Endodermal cell (in vitro differentiated cells): ENCODE measurements at regions not wholly inside any gene's neighbourhood (a gene's known extent, or its start where the extent isn't known, plus 50 kb on each side); places are given as distances from the start of the nearest gene placed in this dataset.
A peak's percentile ranks its signal among the peaks of the same experiment; 100 is the strongest.

ENCODE experiments used
- DNase-seq: peaks from one replicate; pipeline ENCODE4 v3.0.0-alpha.2; 2017
- H3K27ac ChIP-seq: 2 replicates; pipeline ENCODE4 v1.5.1; 2013; ENCODE audit warnings: mild to moderate bottlenecking, low read depth, low read length, moderate library complexity
- H3K27me3 ChIP-seq: 2 replicates; pipeline ENCODE4 v1.6.1; 2013; ENCODE audit warnings: mild to moderate bottlenecking, low read length, moderate library complexity; ENCODE audit not compliant: insufficient read depth, control insufficient read depth, poor library complexity, severe bottlenecking
- H3K36me3 ChIP-seq: 2 replicates; pipeline ENCODE4 v1.7.0; 2013; ENCODE audit warnings: mild to moderate bottlenecking, low read length, moderate library complexity; ENCODE audit not compliant: control insufficient read depth, insufficient read depth
- H3K4me1 ChIP-seq: one replicate; pipeline ENCODE4 v1.7.0; 2013; ENCODE audit warnings: low read length; ENCODE audit not compliant: control insufficient read depth, insufficient read depth
- H3K4me3 ChIP-seq: 2 replicates; pipeline ENCODE4 v1.5.1; 2013; ENCODE audit warnings: mild to moderate bottlenecking, low read length, moderate library complexity
- H3K9ac ChIP-seq: 2 replicates; pipeline ENCODE4 v1.6.1; 2013; ENCODE audit warnings: mild to moderate bottlenecking, low read length, moderate library complexity; ENCODE audit not compliant: poor library complexity, severe bottlenecking; ENCODE audit errors: extremely low read depth
- H3K9me3 ChIP-seq: 2 replicates; pipeline ENCODE4 v1.6.1; 2013; ENCODE audit warnings: mild to moderate bottlenecking, low read length, moderate library complexity; ENCODE audit not compliant: control insufficient read depth
- H3K27ac Mint-ChIP-seq: 2 replicates; pipeline ENCODE4 v1.8.0; 2020; ENCODE audit warnings: mixed read lengths
- H3K27me3 Mint-ChIP-seq: 2 replicates; pipeline ENCODE4 v1.8.0; 2021; ENCODE audit warnings: mild to moderate bottlenecking, mixed read lengths; ENCODE audit not compliant: insufficient read depth
- H3K36me3 Mint-ChIP-seq: 2 replicates; pipeline ENCODE4 v1.8.0; 2020; ENCODE audit warnings: low read depth, mixed read lengths
- H3K4me1 Mint-ChIP-seq: 2 replicates; pipeline ENCODE4 v1.8.0; 2020; ENCODE audit warnings: mixed read lengths
- H3K4me3 Mint-ChIP-seq: 2 replicates; pipeline ENCODE4 v1.8.0; 2020; ENCODE audit warnings: mild to moderate bottlenecking, moderate library complexity, mixed read lengths
- H3K9me3 Mint-ChIP-seq: 2 replicates; pipeline ENCODE4 v1.8.0; 2020; ENCODE audit warnings: mild to moderate bottlenecking, mixed read lengths
- CTCF ChIP-seq: fragments of 200-600 bp; sonication (generic); conservative IDR thresholded peaks from 2 replicates; pipeline ENCODE4 v1.5.0; 2021; ENCODE audit warnings: antibody characterized with exemption, mild to moderate bottlenecking
- WGBS, 2 experiments: methylation state at CpG; one replicate each; pipeline versions ENCODE4 v1.1.5 to v1.1.7; 2013; ENCODE audit warnings: missing lambda C conversion rate in 2 of 2, mixed read lengths in 1 of 2; ENCODE audit not compliant: insufficient coverage in 1 of 2, insufficient read length in 1 of 2; 5-methylcytosine and 5-hydroxymethylcytosine counted together

- H3K36me3 Mint-ChIP-seq, result no peaks in the 10 kb centered on the region
- no peaks in the 10 kb centered on the region for H3K9me3 Mint-ChIP-seq
- Histone ChIP-seq H3K27ac (no peak overlapping the region), H3K4me1 (peaks cover 10% of the 10 kb centered on the region), H3K27me3 (no peaks in the 10 kb centered on the region), H3K9ac (no peak overlapping the region), H3K9me3 (no peaks in the 10 kb centered on the region), H3K4me3 (no peak overlapping the region), H3K36me3 (no peaks in the 10 kb centered on the region)
- 86 to 95% methylated on average over 10 to 27 of the region's 27 CpGs for WGBS, 2 experiments
- H3K4me1 Mint-ChIP-seq, result peaks cover 27% of the 10 kb centered on the region
- no peaks in the 10 kb centered on the region for H3K27me3 Mint-ChIP-seq
- peak overlapping the region; percentile 29 for H3K4me3 Mint-ChIP-seq
- DNase-seq, result peak; percentile 55
- no peak for TF ChIP-seq CTCF
- H3K27ac Mint-ChIP-seq, result peak overlapping the region; percentile 45
These were observed 89.8 kb upstream of the SFSWAP start for GRCh38 chr12:131620946-131621681.

- Mint-ChIP-seq H3K4me3 (peak overlapping the region; percentile 29), H3K27me3 (no peaks in the 10 kb centered on the region), H3K36me3 (no peaks in the 10 kb centered on the region), H3K27ac (peak overlapping the region; percentile 72), H3K4me1 (peaks cover 29% of the 10 kb centered on the region), H3K9me3 (no peaks in the 10 kb centered on the region)
- H3K4me3 ChIP-seq, result no peak overlapping the region
- no peaks in the 10 kb centered on the region for H3K9me3 ChIP-seq
- no peaks in the 10 kb centered on the region for H3K27me3 ChIP-seq
- TF ChIP-seq CTCF, result no peak
- H3K36me3 ChIP-seq, result no peaks in the 10 kb centered on the region
- peak overlapping the region; percentile 11 for H3K9ac ChIP-seq
- peaks cover 11% of the 10 kb centered on the region for H3K4me1 ChIP-seq
- peak; percentile 81 for DNase-seq
- H3K27ac ChIP-seq, result peak overlapping the region; percentile 36
- 69 to 77% methylated on average over 4 to 19 of the region's 19 CpGs for WGBS, 2 experiments
These were observed 89.0 kb upstream of the SFSWAP start for GRCh38 chr12:131621701-131622421.

GRCh38 chr12:131622422-131622955, 88.4 kb upstream of the SFSWAP start:
- Mint-ChIP-seq H3K4me1 (peaks cover 29% of the 10 kb centered on the region), H3K27ac (no peak overlapping the region), H3K27me3 (no peaks in the 10 kb centered on the region), H3K36me3 (no peaks in the 10 kb centered on the region), H3K4me3 (no peak overlapping the region), H3K9me3 (no peaks in the 10 kb centered on the region)
- Histone ChIP-seq H3K4me1 (peaks cover 11% of the 10 kb centered on the region), H3K27ac (no peak overlapping the region), H3K36me3 (no peaks in the 10 kb centered on the region), H3K9me3 (no peaks in the 10 kb centered on the region), H3K27me3 (no peaks in the 10 kb centered on the region), H3K9ac (peak overlapping the region; percentile 11), H3K4me3 (no peak overlapping the region)
- TF ChIP-seq CTCF, result no peak
- 83% methylated on average over 7 to 14 of the region's 14 CpGs for WGBS, 2 experiments
- no peak for DNase-seq
